A204.1 (cell line): ENCODE measurements at regions not wholly inside any gene's neighbourhood (a gene's known extent, or its start where the extent isn't known, plus 50 kb on each side); places are given as distances from the start of the nearest gene placed in this dataset.

Source experiments
- FAIRE-seq: peaks from 2 replicates; lab custom pipeline; 2012; peaks lifted over from hg19 to GRCh38; lab: Jason Lieb, UNC

GRCh38 chr18:60134806-60135205 is 235.0 kb downstream of the PMAIP1 start:
- no peak for FAIRE-seq

GRCh38 chr18:60130284-60130683 is 230.5 kb downstream of the PMAIP1 start:
- FAIRE-seq = no peak

GRCh38 chr18:60123031-60123430 is 223.2 kb downstream of the PMAIP1 start:
- no peak for FAIRE-seq

GRCh38 chr18:60122339-60122738 is 222.5 kb downstream of the PMAIP1 start:
- no peak for FAIRE-seq

GRCh38 chr18:60120231-60120750 is 220.5 kb downstream of the PMAIP1 start:
- FAIRE-seq = no peak

GRCh38 chr18:60117321-60117720 is 217.5 kb downstream of the PMAIP1 start:
- FAIRE-seq = no peak

GRCh38 chr18:60113396-60113795 is 213.6 kb downstream of the PMAIP1 start:
- FAIRE-seq = no peak

- no peak for FAIRE-seq
These were observed 212.6 kb downstream of the PMAIP1 start for GRCh38 chr18:60112369-60112768.

- FAIRE-seq = no peak
These were observed 211.7 kb downstream of the PMAIP1 start for GRCh38 chr18:60111525-60111924.

- no peak for FAIRE-seq
These were observed 211.0 kb downstream of the PMAIP1 start for GRCh38 chr18:60110836-60111235.

- FAIRE-seq = no peak
These were observed 201.0 kb downstream of the PMAIP1 start for GRCh38 chr18:60100778-60101177.

- no peak for FAIRE-seq
These were observed 199.9 kb downstream of the PMAIP1 start for GRCh38 chr18:60099709-60100108.

- no peak for FAIRE-seq
These were observed 196.6 kb downstream of the PMAIP1 start for GRCh38 chr18:60096428-60096827.

- no peak for FAIRE-seq
These were observed 192.3 kb downstream of the PMAIP1 start for GRCh38 chr18:60092073-60092472.

- FAIRE-seq = no peak
These were observed 190.4 kb downstream of the PMAIP1 start for GRCh38 chr18:60090170-60090569.

- FAIRE-seq = no peak
These were observed 183.0 kb downstream of the PMAIP1 start for GRCh38 chr18:60082790-60083189.

- no peak for FAIRE-seq
These were observed 182.5 kb downstream of the PMAIP1 start for GRCh38 chr18:60082282-60082681.

- FAIRE-seq = no peak
These were observed 175.7 kb downstream of the PMAIP1 start for GRCh38 chr18:60075477-60075876.

GRCh38 chr18:60070631-60071030 is 170.8 kb downstream of the PMAIP1 start:
- no peak for FAIRE-seq

- FAIRE-seq = no peak
These were observed 169.3 kb downstream of the PMAIP1 start for GRCh38 chr18:60069145-60069544.

- FAIRE-seq = no peak
These were observed 167.8 kb downstream of the PMAIP1 start for GRCh38 chr18:60067426-60068210.

GRCh38 chr18:60066219-60066975 is 166.6 kb downstream of the PMAIP1 start:
- FAIRE-seq = no peak

GRCh38 chr18:60064271-60064670 is 164.5 kb downstream of the PMAIP1 start:
- FAIRE-seq = no peak
